SK-N-SH treated with all-trans-retinoic acid at 6 μM for 48 hours (cell line): ENCODE measurements at regions not wholly inside any gene's neighbourhood (a gene's known extent, or its start where the extent isn't known, plus 50 kb on each side); places are given as distances from the start of the nearest gene placed in this dataset.

Source experiments
- ATAC-seq: fragments of 200-7000 bp; cut with Tn5 transposase; 3 replicates; pipeline ENCODE4 v1.9.1; 2020; ENCODE audit warnings: mild to moderate bottlenecking, moderate library complexity
- ESRRG ChIP-seq: fragments of 250-450 bp; sonication (Bioruptor Pico); IDR thresholded peaks from 2 replicates; pipeline ENCODE4 v1.6.1; 2021; ENCODE audit warnings: mild to moderate bottlenecking
- GLIS3 ChIP-seq: fragments of 250-450 bp; sonication (Bioruptor Pico); IDR thresholded peaks from 2 replicates; pipeline ENCODE4 v1.5.0; 2020; ENCODE audit warnings: mild to moderate bottlenecking, moderate library complexity
- ISL1 ChIP-seq: fragments of 250-450 bp; sonication (Bioruptor Pico); IDR thresholded peaks from 2 replicates; pipeline ENCODE4 v2.1.2; 2022; ENCODE audit warnings: mild to moderate bottlenecking, moderate library complexity
- OSR1 ChIP-seq: fragments of 250-450 bp; sonication (Bioruptor Pico); IDR thresholded peaks from 2 replicates; pipeline ENCODE4 v1.8.0; 2022; ENCODE audit warnings: moderate library complexity, mild to moderate bottlenecking, inconsistent platforms
- PPARA ChIP-seq: fragments of 250-450 bp; sonication (Bioruptor Pico); IDR thresholded peaks from 2 replicates; pipeline ENCODE4 v1.5.0; 2020; ENCODE audit warnings: mild to moderate bottlenecking, borderline replicate concordance
- RARB ChIP-seq: fragments of 250-450 bp; sonication (Bioruptor Pico); IDR thresholded peaks from 2 replicates; pipeline ENCODE4 v1.8.0; 2021; ENCODE audit warnings: mild to moderate bottlenecking, moderate library complexity
- SNAI2 ChIP-seq: fragments of 250-450 bp; sonication (Bioruptor Pico); IDR thresholded peaks from 2 replicates; pipeline ENCODE4 v1.5.0; 2020; ENCODE audit warnings: mild to moderate bottlenecking, moderate library complexity
- TCF4 ChIP-seq: fragments of 250-450 bp; sonication (Bioruptor Pico); IDR thresholded peaks from 2 replicates; pipeline ENCODE4 v1.8.0; 2021; ENCODE audit warnings: mild to moderate bottlenecking, moderate library complexity, borderline replicate concordance
- ZC3H10 ChIP-seq: fragments of 250-450 bp; sonication (Bioruptor Pico); IDR thresholded peaks from 2 replicates; pipeline ENCODE4 v1.5.1; 2021; ENCODE audit warnings: mild to moderate bottlenecking, moderate library complexity
- ZFP3 ChIP-seq: fragments of 250-450 bp; sonication (Bioruptor Pico); IDR thresholded peaks from 2 replicates; pipeline ENCODE4 v1.5.0; 2020; ENCODE audit warnings: mild to moderate bottlenecking, moderate library complexity
- ZFP30 ChIP-seq: fragments of 450-650 bp; formaldehyde crosslinking; IDR thresholded peaks from 2 replicates; pipeline ENCODE4 v1.5.0; 2022; ENCODE audit warnings: mild to moderate bottlenecking, moderate library complexity
- ZNF565 ChIP-seq: fragments of 450-650 bp; formaldehyde crosslinking; conservative IDR thresholded peaks from 2 replicates; pipeline ENCODE4 v1.5.0; 2020; ENCODE audit warnings: low read depth, mild to moderate bottlenecking, moderate library complexity
- ZNF70 ChIP-seq: fragments of 450-650 bp; formaldehyde crosslinking; IDR thresholded peaks from 2 replicates; pipeline ENCODE4 v1.5.0; 2020; ENCODE audit warnings: mild to moderate bottlenecking, moderate library complexity
- ZNF8 ChIP-seq: fragments of 450-650 bp; formaldehyde crosslinking; IDR thresholded peaks from 2 replicates; pipeline ENCODE4 v1.5.0; 2020; ENCODE audit warnings: mild to moderate bottlenecking, moderate library complexity
- TF ChIP-seq, protein P1 (sequence below): fragments of 250-450 bp; sonication (Bioruptor Pico); IDR thresholded peaks from 2 replicates; pipeline ENCODE4 v1.5.0; 2020; ENCODE audit warnings: mild to moderate bottlenecking, moderate library complexity
- TF ChIP-seq, protein P2 (sequence below): fragments of 250-450 bp; sonication (Bioruptor Pico); IDR thresholded peaks from 2 replicates; pipeline ENCODE4 v1.5.1; 2021; ENCODE audit warnings: mild to moderate bottlenecking, moderate library complexity
- TF ChIP-seq, protein P3 (sequence below): fragments of 250-450 bp; sonication (Bioruptor Pico); IDR thresholded peaks from 2 replicates; pipeline ENCODE4 v1.8.0; 2020; ENCODE audit warnings: mild to moderate bottlenecking, moderate library complexity, borderline replicate concordance
- TF ChIP-seq, protein P4 (sequence below): fragments of 250-450 bp; sonication (Bioruptor Pico); IDR thresholded peaks from 2 replicates; pipeline ENCODE4 v1.8.0; 2021; ENCODE audit warnings: low read depth, mild to moderate bottlenecking, moderate library complexity, borderline replicate concordance
- TF ChIP-seq, protein P5 (sequence below): fragments of 250-450 bp; sonication (Bioruptor Pico); IDR thresholded peaks from 2 replicates; pipeline ENCODE4 v1.5.1; 2020; ENCODE audit warnings: low read depth, mild to moderate bottlenecking, moderate library complexity

DNA sequence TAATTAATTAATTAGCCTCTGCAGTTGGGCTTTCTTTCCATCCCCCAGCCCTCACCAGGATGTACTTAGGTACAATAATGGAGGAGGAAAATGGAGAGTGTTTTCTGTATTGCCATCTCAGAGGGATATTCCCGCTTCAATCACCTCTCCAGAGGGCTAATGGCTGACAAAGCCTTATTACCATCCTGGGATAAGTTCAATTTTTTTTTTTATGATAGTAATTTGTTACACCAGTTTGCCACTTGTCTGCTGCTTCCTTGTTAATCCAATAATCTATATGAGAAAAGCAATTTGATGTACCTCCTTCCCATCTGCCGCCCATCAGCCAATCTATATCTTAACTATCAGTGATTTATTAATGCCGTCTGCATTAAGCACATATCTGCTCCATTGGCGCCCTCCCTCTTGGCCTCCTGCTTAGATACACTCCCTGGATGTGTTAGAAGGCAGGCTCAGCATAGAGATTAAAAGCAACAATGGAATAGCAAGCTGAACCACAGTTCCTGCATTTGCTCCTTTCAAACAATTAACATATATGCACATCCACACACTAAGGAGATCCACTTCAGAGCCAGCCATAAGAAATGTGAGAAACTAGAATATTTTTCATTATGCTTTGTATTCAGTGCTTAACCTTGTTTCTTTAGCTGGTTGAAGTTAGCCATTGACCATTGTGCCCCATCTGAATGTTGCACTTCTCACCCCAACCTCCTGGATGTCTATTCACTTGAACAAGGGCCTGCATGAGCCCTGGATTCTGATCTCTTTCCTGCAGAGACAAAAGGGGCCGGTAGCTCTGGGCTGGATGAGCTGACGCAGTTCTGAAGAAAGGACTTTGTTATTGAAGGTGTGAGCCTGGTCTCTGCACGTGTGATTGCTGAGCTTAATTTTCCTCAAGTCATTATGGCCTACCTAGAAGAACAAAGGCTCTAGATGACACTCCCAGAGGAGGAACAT is 237.3 kb upstream of the GAP43 start:
- no peak for ATAC-seq

DNA sequence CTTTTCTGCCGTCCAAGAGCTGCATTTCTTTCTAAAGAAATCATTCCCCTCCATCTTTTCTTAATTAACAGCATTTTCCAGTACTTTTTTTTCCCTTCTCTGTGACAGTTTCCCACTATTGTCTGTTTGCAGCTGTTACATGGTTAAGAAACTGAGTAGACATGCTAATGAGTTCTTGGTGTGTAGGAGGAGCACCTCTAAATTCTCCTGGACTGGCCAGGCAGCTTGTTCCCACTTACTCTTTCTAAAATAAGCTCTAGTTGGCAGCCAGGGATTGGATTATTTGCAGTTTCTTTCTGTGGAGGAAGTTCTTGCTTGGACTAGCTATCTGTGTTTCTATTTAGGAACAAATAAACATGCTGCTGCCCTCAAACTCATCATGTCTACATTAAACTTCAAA is 235.1 kb upstream of the GAP43 start:
- ATAC-seq: no peak
- TF ChIP-seq, protein P1, sequence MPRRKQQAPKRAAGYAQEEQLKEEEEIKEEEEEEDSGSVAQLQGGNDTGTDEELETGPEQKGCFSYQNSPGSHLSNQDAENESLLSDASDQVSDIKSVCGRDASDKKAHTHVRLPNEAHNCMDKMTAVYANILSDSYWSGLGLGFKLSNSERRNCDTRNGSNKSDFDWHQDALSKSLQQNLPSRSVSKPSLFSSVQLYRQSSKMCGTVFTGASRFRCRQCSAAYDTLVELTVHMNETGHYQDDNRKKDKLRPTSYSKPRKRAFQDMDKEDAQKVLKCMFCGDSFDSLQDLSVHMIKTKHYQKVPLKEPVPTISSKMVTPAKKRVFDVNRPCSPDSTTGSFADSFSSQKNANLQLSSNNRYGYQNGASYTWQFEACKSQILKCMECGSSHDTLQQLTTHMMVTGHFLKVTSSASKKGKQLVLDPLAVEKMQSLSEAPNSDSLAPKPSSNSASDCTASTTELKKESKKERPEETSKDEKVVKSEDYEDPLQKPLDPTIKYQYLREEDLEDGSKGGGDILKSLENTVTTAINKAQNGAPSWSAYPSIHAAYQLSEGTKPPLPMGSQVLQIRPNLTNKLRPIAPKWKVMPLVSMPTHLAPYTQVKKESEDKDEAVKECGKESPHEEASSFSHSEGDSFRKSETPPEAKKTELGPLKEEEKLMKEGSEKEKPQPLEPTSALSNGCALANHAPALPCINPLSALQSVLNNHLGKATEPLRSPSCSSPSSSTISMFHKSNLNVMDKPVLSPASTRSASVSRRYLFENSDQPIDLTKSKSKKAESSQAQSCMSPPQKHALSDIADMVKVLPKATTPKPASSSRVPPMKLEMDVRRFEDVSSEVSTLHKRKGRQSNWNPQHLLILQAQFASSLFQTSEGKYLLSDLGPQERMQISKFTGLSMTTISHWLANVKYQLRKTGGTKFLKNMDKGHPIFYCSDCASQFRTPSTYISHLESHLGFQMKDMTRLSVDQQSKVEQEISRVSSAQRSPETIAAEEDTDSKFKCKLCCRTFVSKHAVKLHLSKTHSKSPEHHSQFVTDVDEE (CRISPR knock-in tag): no peak
- TF ChIP-seq, protein P2, sequence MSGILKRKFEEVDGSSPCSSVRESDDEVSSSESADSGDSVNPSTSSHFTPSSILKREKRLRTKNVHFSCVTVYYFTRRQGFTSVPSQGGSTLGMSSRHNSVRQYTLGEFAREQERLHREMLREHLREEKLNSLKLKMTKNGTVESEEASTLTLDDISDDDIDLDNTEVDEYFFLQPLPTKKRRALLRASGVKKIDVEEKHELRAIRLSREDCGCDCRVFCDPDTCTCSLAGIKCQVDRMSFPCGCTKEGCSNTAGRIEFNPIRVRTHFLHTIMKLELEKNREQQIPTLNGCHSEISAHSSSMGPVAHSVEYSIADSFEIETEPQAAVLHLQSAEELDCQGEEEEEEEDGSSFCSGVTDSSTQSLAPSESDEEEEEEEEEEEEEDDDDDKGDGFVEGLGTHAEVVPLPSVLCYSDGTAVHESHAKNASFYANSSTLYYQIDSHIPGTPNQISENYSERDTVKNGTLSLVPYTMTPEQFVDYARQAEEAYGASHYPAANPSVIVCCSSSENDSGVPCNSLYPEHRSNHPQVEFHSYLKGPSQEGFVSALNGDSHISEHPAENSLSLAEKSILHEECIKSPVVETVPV (CRISPR knock-in tag): no peak
- TF ChIP-seq, protein P3, sequence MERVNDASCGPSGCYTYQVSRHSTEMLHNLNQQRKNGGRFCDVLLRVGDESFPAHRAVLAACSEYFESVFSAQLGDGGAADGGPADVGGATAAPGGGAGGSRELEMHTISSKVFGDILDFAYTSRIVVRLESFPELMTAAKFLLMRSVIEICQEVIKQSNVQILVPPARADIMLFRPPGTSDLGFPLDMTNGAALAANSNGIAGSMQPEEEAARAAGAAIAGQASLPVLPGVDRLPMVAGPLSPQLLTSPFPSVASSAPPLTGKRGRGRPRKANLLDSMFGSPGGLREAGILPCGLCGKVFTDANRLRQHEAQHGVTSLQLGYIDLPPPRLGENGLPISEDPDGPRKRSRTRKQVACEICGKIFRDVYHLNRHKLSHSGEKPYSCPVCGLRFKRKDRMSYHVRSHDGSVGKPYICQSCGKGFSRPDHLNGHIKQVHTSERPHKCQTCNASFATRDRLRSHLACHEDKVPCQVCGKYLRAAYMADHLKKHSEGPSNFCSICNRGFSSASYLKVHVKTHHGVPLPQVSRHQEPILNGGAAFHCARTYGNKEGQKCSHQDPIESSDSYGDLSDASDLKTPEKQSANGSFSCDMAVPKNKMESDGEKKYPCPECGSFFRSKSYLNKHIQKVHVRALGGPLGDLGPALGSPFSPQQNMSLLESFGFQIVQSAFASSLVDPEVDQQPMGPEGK: no peak
- TF ChIP-seq ZNF565 (CRISPR knock-in tag): no peak
- no peak for TF ChIP-seq PPARA
- TF ChIP-seq ZFP3 (CRISPR knock-in tag): no peak
- no peak for TF ChIP-seq ISL1 (CRISPR knock-in tag)
- TF ChIP-seq RARB: no peak
- no peak for TF ChIP-seq ESRRG (CRISPR knock-in tag)
- TF ChIP-seq GLIS3 (CRISPR knock-in tag): no peak

More for the DNA sequence above, 237.3 kb upstream of the GAP43 start:
- TF ChIP-seq ISL1 (CRISPR knock-in tag) (no peak), ZNF70 (no peak), ZC3H10 (CRISPR knock-in tag) (no peak), GLIS3 (CRISPR knock-in tag) (no peak), RARB (no peak), ZNF8 (no peak), SNAI2 (no peak), PPARA (no peak), TCF4 (CRISPR knock-in tag) (no peak), ZFP30 (no peak), ZFP3 (CRISPR knock-in tag) (no peak), OSR1 (CRISPR knock-in tag) (no peak), ZNF565 (CRISPR knock-in tag) (no peak)
- TF ChIP-seq, protein P4, sequence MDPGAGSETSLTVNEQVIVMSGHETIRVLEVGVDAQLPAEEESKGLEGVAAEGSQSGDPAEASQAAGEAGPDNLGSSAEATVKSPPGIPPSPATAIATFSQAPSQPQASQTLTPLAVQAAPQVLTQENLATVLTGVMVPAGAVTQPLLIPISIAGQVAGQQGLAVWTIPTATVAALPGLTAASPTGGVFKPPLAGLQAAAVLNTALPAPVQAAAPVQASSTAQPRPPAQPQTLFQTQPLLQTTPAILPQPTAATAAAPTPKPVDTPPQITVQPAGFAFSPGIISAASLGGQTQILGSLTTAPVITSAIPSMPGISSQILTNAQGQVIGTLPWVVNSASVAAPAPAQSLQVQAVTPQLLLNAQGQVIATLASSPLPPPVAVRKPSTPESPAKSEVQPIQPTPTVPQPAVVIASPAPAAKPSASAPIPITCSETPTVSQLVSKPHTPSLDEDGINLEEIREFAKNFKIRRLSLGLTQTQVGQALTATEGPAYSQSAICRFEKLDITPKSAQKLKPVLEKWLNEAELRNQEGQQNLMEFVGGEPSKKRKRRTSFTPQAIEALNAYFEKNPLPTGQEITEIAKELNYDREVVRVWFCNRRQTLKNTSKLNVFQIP: no peak
- TF ChIP-seq, protein P3: no peak
- TF ChIP-seq, protein P2 (CRISPR knock-in tag): no peak
- TF ChIP-seq, protein P1 (CRISPR knock-in tag): no peak
- TF ChIP-seq, protein P5, sequence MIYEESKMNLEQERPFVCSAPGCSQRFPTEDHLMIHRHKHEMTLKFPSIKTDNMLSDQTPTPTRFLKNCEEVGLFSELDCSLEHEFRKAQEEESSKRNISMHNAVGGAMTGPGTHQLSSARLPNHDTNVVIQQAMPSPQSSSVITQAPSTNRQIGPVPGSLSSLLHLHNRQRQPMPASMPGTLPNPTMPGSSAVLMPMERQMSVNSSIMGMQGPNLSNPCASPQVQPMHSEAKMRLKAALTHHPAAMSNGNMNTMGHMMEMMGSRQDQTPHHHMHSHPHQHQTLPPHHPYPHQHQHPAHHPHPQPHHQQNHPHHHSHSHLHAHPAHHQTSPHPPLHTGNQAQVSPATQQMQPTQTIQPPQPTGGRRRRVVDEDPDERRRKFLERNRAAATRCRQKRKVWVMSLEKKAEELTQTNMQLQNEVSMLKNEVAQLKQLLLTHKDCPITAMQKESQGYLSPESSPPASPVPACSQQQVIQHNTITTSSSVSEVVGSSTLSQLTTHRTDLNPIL (CRISPR knock-in tag): no peak
